PC-3 (cell line): ENCODE measurements at regions not wholly inside any gene's neighbourhood (a gene's known extent, or its start where the extent isn't known, plus 50 kb on each side); places are given as distances from the start of the nearest gene placed in this dataset.
A peak's percentile ranks its signal among the peaks of the same experiment; 100 is the strongest.
"Not testable (repeated sequence)": the region's sequence is repeated elsewhere in the genome, so short reads cannot be mapped to it uniquely, and the experiment has no call there.

Experiments
- ATAC-seq: fragments of 200-7000 bp; cut with Tn5 transposase; 2 replicates; pipeline ENCODE4 v1.9.1; 2020; ENCODE audit warnings: mild to moderate bottlenecking, moderate library complexity
- BruUV-seq: library from RNA; stranded (reverse); fragments of 400-500 nt; replicated peaks from 2 replicates; lab custom pipeline; 2021; lab: Mats Ljungman, UMichigan
- CTCF ChIA-PET: fragments of 300-600 bp; sonication (Branson Sonifier 250); formaldehyde crosslinking; loops from one replicate; lab custom pipeline; 2022; ENCODE audit warnings: antibody characterized with exemption; lab: Charles Lee
- POLR2A ChIA-PET: fragments of 300-600 bp; sonication (Branson Sonifier 250); formaldehyde crosslinking; loops from one replicate; lab custom pipeline; 2022; ENCODE audit warnings: antibody characterized with exemption; ENCODE audit not compliant: unreplicated experiment; lab: Charles Lee
- DNase-seq: peaks from one replicate; pipeline ENCODE4 v3.0.0-alpha.2; 2015
- H2AFZ ChIP-seq: fragments of 300-600 bp; sonication (generic); 2 replicates; pipeline ENCODE4 v1.6.0; 2016; ENCODE audit warnings: antibody characterized with exemption, low read length
- H3F3A ChIP-seq: fragments of 300-600 bp; sonication (generic); one replicate; pipeline ENCODE4 v1.6.0; 2017; ENCODE audit warnings: antibody characterized with exemption, low read length, control low read depth, mild to moderate bottlenecking; ENCODE audit not compliant: unreplicated experiment
- H3K27ac ChIP-seq: fragments of 300-600 bp; sonication (generic); 2 replicates; pipeline ENCODE4 v1.5.1; 2016; ENCODE audit warnings: mild to moderate bottlenecking, low read length
- H3K27me3 ChIP-seq: fragments of 300-600 bp; sonication (generic); 2 replicates; pipeline ENCODE4 v1.6.1; 2016; ENCODE audit warnings: low read length, mixed read lengths
- H3K36me3 ChIP-seq: fragments of 300-600 bp; sonication (generic); 2 replicates; pipeline ENCODE4 v1.6.1; 2016; ENCODE audit warnings: low read depth, mixed run types, low read length, mixed read lengths
- H3K4me1 ChIP-seq: fragments of 300-600 bp; sonication (generic); 2 replicates; pipeline ENCODE4 v1.5.1; 2016; ENCODE audit warnings: low read length; ENCODE audit not compliant: insufficient read depth
- H3K4me2 ChIP-seq: fragments of 300-600 bp; sonication (generic); 2 replicates; pipeline ENCODE4 v1.6.0; 2016; ENCODE audit warnings: low read length
- H3K4me3 ChIP-seq: fragments of 300-600 bp; sonication (generic); 2 replicates; pipeline ENCODE4 v1.5.1; 2016; ENCODE audit warnings: mild to moderate bottlenecking, low read length, mixed read lengths
- H3K79me2 ChIP-seq: fragments of 300-600 bp; sonication (generic); 2 replicates; pipeline ENCODE4 v1.6.1; 2017; ENCODE audit warnings: low read length, mixed read lengths
- H3K9ac ChIP-seq: fragments of 300-600 bp; sonication (generic); 2 replicates; pipeline ENCODE4 v1.6.0; 2016; ENCODE audit warnings: mild to moderate bottlenecking, low read length
- H3K9me2 ChIP-seq: fragments of 300-600 bp; sonication (generic); replicated peaks from 2 replicates; pipeline ENCODE4 v1.6.1; 2016; ENCODE audit warnings: mixed run types, low read length, mixed read lengths
- H3K9me3 ChIP-seq: fragments of 300-600 bp; sonication (generic); 2 replicates; pipeline ENCODE4 v1.6.1; 2016; ENCODE audit warnings: low read length, mixed read lengths
- H4K20me1 ChIP-seq: fragments of 300-600 bp; sonication (generic); 2 replicates; pipeline ENCODE4 v1.6.1; 2016; ENCODE audit warnings: low read length, mixed read lengths
- CTCF ChIP-seq: fragments of 300-600 bp; sonication (generic); conservative IDR thresholded peaks from 2 replicates; pipeline ENCODE4 v1.5.1; 2017; ENCODE audit warnings: antibody characterized with exemption, low read depth, mild to moderate bottlenecking, low read length
- EZH2 ChIP-seq: fragments of 300-600 bp; sonication (generic); IDR thresholded peaks from one replicate; pipeline ENCODE4 v1.6.1; 2017; ENCODE audit warnings: antibody characterized with exemption, mild to moderate bottlenecking, low read length; ENCODE audit not compliant: unreplicated experiment
- EZH2phosphoT487 ChIP-seq: fragments of 300-600 bp; sonication (generic); IDR thresholded peaks from 2 replicates; pipeline ENCODE4 v1.6.1; 2018; ENCODE audit warnings: mild to moderate bottlenecking, antibody characterized with exemption, low read length, borderline replicate concordance
- intact Hi-C: fragments of 100-400 bp; cut with micrococcal nuclease; formaldehyde crosslinking; loops from 2 replicates; pipeline ENCODE4 v1.9.0; 2023

- POLR2A ChIA-PET, H3K4me1 ChIP-seq, H3K4me3 ChIP-seq, H3K27ac ChIP-seq, H2AFZ ChIP-seq, H3K9ac ChIP-seq, CTCF ChIA-PET, intact Hi-C loops, H3K36me3 ChIP-seq, H3K79me2 ChIP-seq, H3K4me2 ChIP-seq, BruUV-seq, ATAC-seq, DNase-seq, H3K9me2 ChIP-seq, H3K9me3 ChIP-seq, H4K20me1 ChIP-seq, H3K27me3 ChIP-seq, H3F3A ChIP-seq: not testable (repeated sequence)
Measured at GRCh38 chrX:140138065-140138464, 172.7 kb upstream of the CXorf66 start.

DNA sequence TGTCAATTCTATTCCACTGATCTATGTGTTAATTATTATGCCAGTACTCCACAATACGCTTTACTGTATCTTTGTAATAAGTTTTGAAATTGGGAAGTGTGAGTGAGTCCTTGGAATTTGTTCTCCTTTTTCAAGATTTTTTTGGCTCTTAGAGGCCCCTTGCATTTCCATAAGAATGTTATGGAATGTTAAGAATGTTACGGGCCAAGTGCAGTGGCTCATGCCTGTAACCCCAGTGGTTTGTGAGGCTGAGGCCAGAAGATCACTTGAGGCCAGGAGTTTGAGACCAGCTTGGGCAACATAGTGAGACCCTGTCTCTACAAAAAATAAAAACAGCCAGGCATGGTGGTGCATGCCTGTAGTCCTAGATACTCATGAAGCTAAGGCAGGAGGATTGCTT is 167.6 kb upstream of the CXorf66 start:
- H3K36me3 ChIP-seq, result no peaks in the 10 kb centered on the region
- DNase-seq (no peak), ATAC-seq (no peak)
- no TSS peak for BruUV-seq
- peaks cover 11% of the 10 kb centered on the region for H3K27me3 ChIP-seq
- H3K4me1 ChIP-seq, result no peaks in the 10 kb centered on the region
- no peak overlapping the region for H3K4me2 ChIP-seq
- H3K4me3 ChIP-seq, result no peak overlapping the region
- ChIA-PET CTCF (no interaction called here), POLR2A (no interaction called here)
- H3K27ac ChIP-seq, result no peak overlapping the region
- no peaks in the 10 kb centered on the region for H3K9me3 ChIP-seq
- intact Hi-C loops, result no loop called here
- no peak overlapping the region for H3K9ac ChIP-seq
- no peaks in the 10 kb centered on the region for H3K9me2 ChIP-seq
- no peak for TF ChIP-seq EZH2phosphoT487
- no peak for TF ChIP-seq EZH2
- TF ChIP-seq CTCF, result no peak
- no peaks in the 10 kb centered on the region for H3F3A ChIP-seq
- no peaks in the 10 kb centered on the region for H3K79me2 ChIP-seq
- H2AFZ ChIP-seq, result no peak overlapping the region
- no peaks in the 10 kb centered on the region for H4K20me1 ChIP-seq

DNA sequence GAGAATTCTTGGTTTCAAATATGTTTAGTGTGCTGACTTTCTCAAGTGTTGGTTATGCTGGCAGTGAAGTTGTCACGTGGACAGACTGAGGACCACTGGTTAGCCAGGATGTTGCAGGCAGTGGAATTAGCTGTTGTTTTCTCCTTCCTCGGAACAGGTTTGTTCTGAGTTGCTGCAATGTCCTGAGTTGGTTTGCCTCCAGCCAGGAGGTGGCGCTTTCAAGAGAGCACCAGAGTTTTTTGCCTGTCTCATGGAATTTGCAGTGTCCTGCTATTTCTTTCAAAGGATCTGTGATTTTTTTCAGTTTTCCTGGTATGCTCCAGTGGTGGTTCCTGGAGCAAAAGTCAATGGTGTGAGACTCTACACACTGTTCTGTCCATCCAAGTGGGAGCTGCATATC is 158.1 kb upstream of the CXorf66 start:
- CTCF ChIA-PET, result no interaction called here
- no peak overlapping the region for H3K4me2 ChIP-seq
- no peak overlapping the region for H3K9ac ChIP-seq
- H3F3A ChIP-seq, result no peaks in the 10 kb centered on the region
- no peaks in the 10 kb centered on the region for H3K36me3 ChIP-seq
- no peak for ATAC-seq
- H3K79me2 ChIP-seq, result no peaks in the 10 kb centered on the region
- no peak overlapping the region for H2AFZ ChIP-seq
- intact Hi-C loops, result no loop called here
- H3K27ac ChIP-seq, result no peak overlapping the region
- no peaks in the 10 kb centered on the region for H3K9me3 ChIP-seq
- 0 out of 2 replicates have a peak, but pooled peaks cover under 1% of the 10 kb centered on the region for H3K27me3 ChIP-seq
- DNase-seq, result peak; percentile 6
- no peaks in the 10 kb centered on the region for H3K9me2 ChIP-seq
- H3K4me1 ChIP-seq, result no peaks in the 10 kb centered on the region
- H4K20me1 ChIP-seq, result no peaks in the 10 kb centered on the region
- no peak overlapping the region for H3K4me3 ChIP-seq
- POLR2A ChIA-PET, result no interaction called here
- TF ChIP-seq CTCF (peak; percentile 52), EZH2phosphoT487 (no peak)
- BruUV-seq, result no TSS peak

DNA sequence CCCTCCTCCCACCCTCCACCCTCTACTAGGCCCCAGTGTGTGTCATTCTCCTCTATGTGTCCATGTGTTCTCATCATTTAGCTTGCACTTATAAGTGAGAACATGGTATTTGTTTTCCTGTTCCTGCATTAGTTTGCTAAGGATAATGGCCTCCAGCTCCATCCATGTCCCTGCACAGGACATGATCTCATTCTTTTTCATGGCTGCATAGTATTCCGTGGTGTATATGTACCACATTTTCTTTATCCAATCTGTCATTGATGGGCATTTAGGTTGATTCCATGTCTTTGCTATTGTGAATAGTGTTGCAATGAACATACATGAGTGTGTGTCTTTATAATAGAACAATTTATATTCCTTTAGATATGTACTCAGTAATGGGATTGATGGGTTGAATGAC is 148.7 kb upstream of the CXorf66 start:
- CTCF ChIA-PET, POLR2A ChIA-PET, BruUV-seq, H4K20me1 ChIP-seq, H3K36me3 ChIP-seq, H3K9me2 ChIP-seq, H3K4me1 ChIP-seq, H3K4me2 ChIP-seq, H3K27ac ChIP-seq, H3K9ac ChIP-seq, H3K27me3 ChIP-seq, H3K79me2 ChIP-seq, H3F3A ChIP-seq, DNase-seq, intact Hi-C loops, H3K9me3 ChIP-seq, ATAC-seq, H3K4me3 ChIP-seq, H2AFZ ChIP-seq: not testable (repeated sequence)
